A549 (cell line): ENCODE measurements at regions not wholly inside any gene's neighbourhood (a gene's known extent, or its start where the extent isn't known, plus 50 kb on each side); places are given as distances from the start of the nearest gene placed in this dataset.

Experiments used
- ATAC-seq, 2 experiments: fragments of 200-7000 bp in 1 of 2; fragments of >200 bp in 1 of 2; cut with Nextera tagmentation in 1 of 2; cut with Tn5 transposase in 1 of 2; 3 replicates each; pipeline versions ENCODE4 v1.8.0 to v1.9.1; 2018 to 2020; ENCODE audit warnings: mild to moderate bottlenecking in 1 of 2, moderate library complexity in 1 of 2
- CTCF ChIA-PET: fragments of 300-600 bp; sonication (Branson Sonifier 250); formaldehyde crosslinking; extraction: SDS; loops from one replicate; lab custom pipeline; 2021; ENCODE audit warnings: antibody characterized with exemption, inconsistent platforms; lab: Yijun Ruan, JAX
- POLR2A ChIA-PET: fragments of 350-600 bp; formaldehyde crosslinking; extraction: SDS; loops from one replicate; lab custom pipeline; 2021; ENCODE audit warnings: antibody characterized with exemption, inconsistent platforms; lab: Yijun Ruan, JAX
- DNase-seq, 2 experiments: peaks; one replicate each; pipeline versions ENCODE4 v3.0.0 to v3.0.0-alpha.2; 2011 to 2016; ENCODE audit warnings: low read depth in 1 of 2, low spot score in 1 of 2
- FAIRE-seq: peaks from 2 replicates; lab custom pipeline; 2011; peaks lifted over from hg19 to GRCh38; lab: Jason Lieb, UNC
- H3K27ac ChIP-seq, 2 experiments: fragments of >200 bp; sonication (Bioruptor Twin); formaldehyde crosslinking; 3 replicates each; pipeline ENCODE4 v1.5.1; 2016 to 2017
- H3K4me1 ChIP-seq: fragments of >200 bp; sonication (Bioruptor Twin); formaldehyde crosslinking; 3 replicates; pipeline ENCODE4 v1.6.1; 2016
- H3K4me2 ChIP-seq: fragments of >200 bp; sonication (Bioruptor Twin); formaldehyde crosslinking; 3 replicates; pipeline ENCODE4 v1.6.1; 2016
- H3K4me3 ChIP-seq: fragments of >200 bp; sonication (Bioruptor Twin); formaldehyde crosslinking; 3 replicates; pipeline ENCODE4 v1.5.1; 2016
- H3K9me3 ChIP-seq: fragments of >200 bp; sonication (Bioruptor Twin); formaldehyde crosslinking; 3 replicates; pipeline ENCODE4 v1.6.1; 2016
- BHLHE40 ChIP-seq: IDR thresholded peaks from 2 replicates; pipeline ENCODE4 v1.6.1; 2012; ENCODE audit warnings: low read depth, low read length, inconsistent platforms
- CBX2 ChIP-seq: fragments of 200-600 bp; sonication (generic); IDR thresholded peaks from 2 replicates; pipeline ENCODE4 v1.6.1; 2016; ENCODE audit warnings: low read depth, mild to moderate bottlenecking, borderline replicate concordance
- CEBPB ChIP-seq, 2 experiments: fragments of >200 bp in 1 of 2; sonication (Bioruptor Twin) in 1 of 2; formaldehyde crosslinking in 1 of 2; IDR thresholded peaks; 2 replicates each; pipeline ENCODE4 v1.6.1; 2012 to 2016
- EHF ChIP-seq: fragments of 250-450 bp; sonication (Bioruptor Pico); IDR thresholded peaks from 2 replicates; pipeline ENCODE4 v1.5.0; 2020; ENCODE audit warnings: mild to moderate bottlenecking
- EHMT2 ChIP-seq: fragments of 200-600 bp; sonication (generic); IDR thresholded peaks from 2 replicates; pipeline ENCODE4 v1.6.1; 2016; ENCODE audit warnings: antibody characterized with exemption, low read depth, mild to moderate bottlenecking, moderate library complexity
- FOXS1 ChIP-seq: fragments of 250-450 bp; sonication (Bioruptor Pico); IDR thresholded peaks from 2 replicates; pipeline ENCODE4 v1.5.0; 2020; ENCODE audit warnings: mild to moderate bottlenecking, moderate library complexity
- HDAC2 ChIP-seq: fragments of 200-600 bp; sonication (generic); IDR thresholded peaks from 2 replicates; pipeline ENCODE4 v1.6.1; 2016
- HEYL ChIP-seq: fragments of 250-450 bp; sonication (Bioruptor Pico); IDR thresholded peaks from 2 replicates; pipeline ENCODE4 v1.8.0; 2021; ENCODE audit warnings: mild to moderate bottlenecking, moderate library complexity
- HOXB13 ChIP-seq: fragments of 250-450 bp; sonication (Bioruptor Pico); IDR thresholded peaks from 2 replicates; pipeline ENCODE4 v1.5.0; 2020; ENCODE audit warnings: low read depth, mild to moderate bottlenecking, moderate library complexity
- JUNB ChIP-seq: fragments of >200 bp; sonication (Bioruptor Twin); formaldehyde crosslinking; IDR thresholded peaks from 2 replicates; pipeline ENCODE4 v1.6.1; 2016
- KDM5A ChIP-seq: fragments of 200-600 bp; sonication (generic); IDR thresholded peaks from 2 replicates; pipeline ENCODE4 v1.6.1; 2016; ENCODE audit warnings: antibody characterized with exemption, mild to moderate bottlenecking
- MAFK ChIP-seq: fragments of 450-650 bp; IDR thresholded peaks from 2 replicates; pipeline ENCODE4 v1.6.1; 2014; ENCODE audit not compliant: partially characterized antibody
- MYC ChIP-seq: IDR thresholded peaks from 2 replicates; pipeline ENCODE4 v1.6.1; 2012; ENCODE audit warnings: mild to moderate bottlenecking, inconsistent platforms, low read length, improper control_type of control experiment, borderline replicate concordance
- NFE2L2 ChIP-seq: fragments of 150-350 bp; conservative IDR thresholded peaks from 2 replicates; pipeline ENCODE4 v1.6.1; 2014; ENCODE audit warnings: low read length
- PHF8 ChIP-seq: fragments of 200-600 bp; sonication (generic); IDR thresholded peaks from 2 replicates; pipeline ENCODE4 v1.6.1; 2016; ENCODE audit warnings: low read depth, mild to moderate bottlenecking, antibody characterized with exemption, moderate library complexity, borderline replicate concordance
- POLR2A ChIP-seq: IDR thresholded peaks from 2 replicates; pipeline ENCODE4 v1.6.1; 2012; ENCODE audit warnings: mild to moderate bottlenecking, low read length
- RFX5 ChIP-seq: fragments of 450-650 bp; IDR thresholded peaks from 2 replicates; pipeline ENCODE4 v1.7.1; 2014; ENCODE audit warnings: antibody characterized with exemption, mild to moderate bottlenecking, moderate library complexity
- SREBF2 ChIP-seq: fragments of 450-650 bp; IDR thresholded peaks from 2 replicates; pipeline ENCODE4 v1.6.1; 2014; ENCODE audit warnings: mild to moderate bottlenecking, moderate library complexity
- TFCP2L1 ChIP-seq: fragments of 250-450 bp; sonication (Bioruptor Pico); IDR thresholded peaks from 2 replicates; pipeline ENCODE4 v1.5.0; 2021; ENCODE audit warnings: mild to moderate bottlenecking
- WGBS: methylation state at CpG from one replicate; pipeline ENCODE4 v1.1.6; 2017; ENCODE audit errors: missing lambda C conversion rate; 5-methylcytosine and 5-hydroxymethylcytosine counted together
- TF ChIP-seq, protein P1 (sequence below): fragments of >200 bp; sonication (Bioruptor Twin); formaldehyde crosslinking; IDR thresholded peaks from 3 replicates; pipeline ENCODE4 v1.5.1; 2016
- TF ChIP-seq, protein P2 (sequence below): IDR thresholded peaks from 2 replicates; pipeline ENCODE4 v1.6.1; 2012
- TF ChIP-seq, protein P3 (sequence below): IDR thresholded peaks from 2 replicates; pipeline ENCODE4 v1.6.1; 2012
- TF ChIP-seq, protein P4 (sequence below): fragments of >200 bp; sonication (Bioruptor Twin); formaldehyde crosslinking; IDR thresholded peaks from 2 replicates; pipeline ENCODE4 v1.6.1; 2016

DNA sequence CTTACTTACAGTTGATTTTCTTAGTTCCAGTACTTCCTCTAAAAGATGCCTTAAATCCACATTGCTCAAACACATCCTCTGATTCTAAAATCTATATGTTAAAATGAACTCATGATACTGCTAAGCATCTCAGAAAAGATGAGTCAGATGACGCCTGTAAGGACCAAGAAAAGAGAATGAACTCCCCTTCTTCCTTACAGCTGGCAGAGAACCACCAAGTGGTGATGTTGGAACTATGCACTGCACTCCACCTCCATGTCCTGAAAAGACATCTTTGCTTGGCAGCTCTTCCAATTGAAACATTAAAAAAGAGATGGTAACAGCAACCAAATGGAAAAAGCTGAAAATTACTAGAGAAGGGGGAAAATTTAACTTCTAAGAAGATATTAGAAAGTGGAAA is 648.8 kb downstream of the PTPRC start:
- H3K9me3 ChIP-seq: no peaks in the 10 kb centered on the region
- no peak for TF ChIP-seq RFX5
- TF ChIP-seq MAFK: no peak
- TF ChIP-seq CBX2: no peak
- TF ChIP-seq SREBF2: no peak
- TF ChIP-seq NFE2L2: no peak
- TF ChIP-seq, protein P1, sequence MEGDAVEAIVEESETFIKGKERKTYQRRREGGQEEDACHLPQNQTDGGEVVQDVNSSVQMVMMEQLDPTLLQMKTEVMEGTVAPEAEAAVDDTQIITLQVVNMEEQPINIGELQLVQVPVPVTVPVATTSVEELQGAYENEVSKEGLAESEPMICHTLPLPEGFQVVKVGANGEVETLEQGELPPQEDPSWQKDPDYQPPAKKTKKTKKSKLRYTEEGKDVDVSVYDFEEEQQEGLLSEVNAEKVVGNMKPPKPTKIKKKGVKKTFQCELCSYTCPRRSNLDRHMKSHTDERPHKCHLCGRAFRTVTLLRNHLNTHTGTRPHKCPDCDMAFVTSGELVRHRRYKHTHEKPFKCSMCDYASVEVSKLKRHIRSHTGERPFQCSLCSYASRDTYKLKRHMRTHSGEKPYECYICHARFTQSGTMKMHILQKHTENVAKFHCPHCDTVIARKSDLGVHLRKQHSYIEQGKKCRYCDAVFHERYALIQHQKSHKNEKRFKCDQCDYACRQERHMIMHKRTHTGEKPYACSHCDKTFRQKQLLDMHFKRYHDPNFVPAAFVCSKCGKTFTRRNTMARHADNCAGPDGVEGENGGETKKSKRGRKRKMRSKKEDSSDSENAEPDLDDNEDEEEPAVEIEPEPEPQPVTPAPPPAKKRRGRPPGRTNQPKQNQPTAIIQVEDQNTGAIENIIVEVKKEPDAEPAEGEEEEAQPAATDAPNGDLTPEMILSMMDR: no peak
- H3K4me1 ChIP-seq: no peaks in the 10 kb centered on the region
- DNase-seq: no peak
- FAIRE-seq: no peak
- 22% methylated on average over 1 of the region's 1 CpG for WGBS
- ChIA-PET POLR2A (no interaction called here), CTCF (no interaction called here)
- no peak overlapping the region for H3K27ac ChIP-seq
- no peak overlapping the region for H3K4me2 ChIP-seq
- no peak overlapping the region for H3K4me3 ChIP-seq
- no peak for ATAC-seq

DNA sequence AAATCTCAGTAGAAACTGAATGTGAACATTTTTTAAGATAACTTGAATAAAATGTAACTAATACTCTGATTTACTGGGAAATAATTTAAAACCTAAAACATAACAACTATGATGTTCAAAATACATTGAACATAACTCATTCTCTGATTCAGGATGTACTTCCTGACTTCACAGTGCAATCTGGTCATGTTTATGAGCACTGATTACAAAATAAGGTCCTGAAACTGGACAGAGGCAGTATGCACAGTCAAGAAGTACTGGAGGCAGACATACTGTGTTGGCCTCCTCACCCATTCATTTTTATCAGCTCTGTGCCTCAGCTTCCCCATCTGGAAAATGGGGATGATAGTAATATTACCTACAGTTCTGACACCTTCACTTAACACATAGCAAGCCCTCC is 651.3 kb downstream of the PTPRC start:
- CTCF ChIA-PET: no interaction called here

DNA sequence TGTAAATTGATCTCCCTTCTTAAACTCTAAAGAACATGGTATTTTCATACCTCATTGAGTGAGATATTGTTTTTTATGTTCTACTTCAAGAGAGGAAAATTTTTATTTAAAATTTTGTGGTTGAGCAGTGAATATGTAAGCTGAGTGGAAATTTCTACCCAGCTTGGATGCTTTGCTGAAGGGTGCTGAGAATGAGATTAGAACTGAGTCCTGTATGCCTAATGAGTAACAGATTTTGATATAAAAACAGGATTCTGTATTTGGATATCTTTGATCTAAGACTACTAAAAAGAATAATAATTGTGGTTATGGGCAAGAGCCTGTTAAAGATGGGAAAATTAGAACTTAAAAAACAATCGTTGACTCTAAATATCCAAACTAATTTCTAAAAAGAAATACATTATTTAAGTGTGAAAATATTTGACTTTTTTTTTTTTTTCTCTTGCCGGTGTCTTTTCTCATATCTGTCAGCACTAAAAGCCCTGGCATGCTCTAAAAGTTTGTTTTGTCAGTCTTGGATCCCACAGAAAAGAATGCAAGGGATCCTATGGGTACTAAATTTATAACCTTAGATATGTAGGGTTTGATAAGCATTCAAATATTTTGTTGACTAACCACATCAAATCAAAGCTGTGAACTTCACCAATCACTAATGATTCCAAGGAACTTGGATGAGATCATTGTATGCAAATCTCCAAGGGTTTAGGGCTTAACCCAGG is 652.3 kb downstream of the PTPRC start:
- POLR2A ChIA-PET: no interaction called here
- TF ChIP-seq, protein P2, sequence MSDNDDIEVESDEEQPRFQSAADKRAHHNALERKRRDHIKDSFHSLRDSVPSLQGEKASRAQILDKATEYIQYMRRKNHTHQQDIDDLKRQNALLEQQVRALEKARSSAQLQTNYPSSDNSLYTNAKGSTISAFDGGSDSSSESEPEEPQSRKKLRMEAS: no peak
- no peak for TF ChIP-seq BHLHE40
- TF ChIP-seq, protein P3, sequence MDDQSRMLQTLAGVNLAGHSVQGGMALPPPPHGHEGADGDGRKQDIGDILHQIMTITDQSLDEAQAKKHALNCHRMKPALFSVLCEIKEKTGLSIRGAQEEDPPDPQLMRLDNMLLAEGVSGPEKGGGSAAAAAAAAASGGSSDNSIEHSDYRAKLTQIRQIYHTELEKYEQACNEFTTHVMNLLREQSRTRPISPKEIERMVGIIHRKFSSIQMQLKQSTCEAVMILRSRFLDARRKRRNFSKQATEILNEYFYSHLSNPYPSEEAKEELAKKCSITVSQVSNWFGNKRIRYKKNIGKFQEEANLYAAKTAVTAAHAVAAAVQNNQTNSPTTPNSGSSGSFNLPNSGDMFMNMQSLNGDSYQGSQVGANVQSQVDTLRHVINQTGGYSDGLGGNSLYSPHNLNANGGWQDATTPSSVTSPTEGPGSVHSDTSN: no peak
- no peak for TF ChIP-seq POLR2A
- TF ChIP-seq FOXS1: no peak
- no peak for TF ChIP-seq MYC
- TF ChIP-seq, protein P4, sequence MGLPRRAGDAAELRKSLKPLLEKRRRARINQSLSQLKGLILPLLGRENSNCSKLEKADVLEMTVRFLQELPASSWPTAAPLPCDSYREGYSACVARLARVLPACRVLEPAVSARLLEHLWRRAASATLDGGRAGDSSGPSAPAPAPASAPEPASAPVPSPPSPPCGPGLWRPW: no peak
- TF ChIP-seq TFCP2L1 (CRISPR knock-in tag): no peak
- TF ChIP-seq HOXB13 (CRISPR knock-in tag): no peak
- TF ChIP-seq HEYL (CRISPR knock-in tag): no peak
- no peak for TF ChIP-seq HDAC2
- no peak for TF ChIP-seq KDM5A
- no peak for TF ChIP-seq CEBPB (IDR thresholded peaks at IDR 0.05)
- no peaks in the 10 kb centered on the region for H3K9me3 ChIP-seq
- H3K27ac ChIP-seq: no peak overlapping the region
- ATAC-seq (no peak), DNase-seq (no peak), FAIRE-seq (no peak)
- 3% methylated on average over 2 of the region's 2 CpGs for WGBS
- H3K4me3 ChIP-seq: no peak overlapping the region
- CTCF ChIA-PET: no interaction called here
- H3K4me2 ChIP-seq: no peak overlapping the region
- H3K4me1 ChIP-seq: no peaks in the 10 kb centered on the region

More for the DNA sequence above, 651.3 kb downstream of the PTPRC start:
- ATAC-seq (no peak), DNase-seq (no peak), FAIRE-seq (no peak)
- Histone ChIP-seq H3K9me3 (no peaks in the 10 kb centered on the region), H3K4me3 (no peak overlapping the region), H3K4me2 (no peak overlapping the region), H3K4me1 (no peaks in the 10 kb centered on the region), H3K27ac (no peak overlapping the region)
- TF ChIP-seq JUNB (no peak), PHF8 (no peak), EHF (CRISPR knock-in tag) (no peak), EHMT2 (no peak), HEYL (CRISPR knock-in tag) (no peak), MYC (no peak)
- TF ChIP-seq, protein P4: no peak
- POLR2A ChIA-PET: no interaction called here
